8988T (cell line): ENCODE measurements at regions not wholly inside any gene's neighbourhood (a gene's known extent, or its start where the extent isn't known, plus 50 kb on each side); places are given as distances from the start of the nearest gene placed in this dataset.

Experiments used
- DNase-seq: peaks from one replicate; pipeline ENCODE4 v3.0.0; 2011

GRCh38 chr5:2487152-2487763 is 264.2 kb downstream of the IRX2 start:
- DNase-seq = no peak

- DNase-seq = no peak
These were observed 265.1 kb downstream of the IRX2 start for GRCh38 chr5:2486373-2486772.

GRCh38 chr5:2482778-2483177 is 268.7 kb downstream of the IRX2 start:
- DNase-seq = no peak

GRCh38 chr5:2480871-2481270 is 270.6 kb downstream of the IRX2 start:
- DNase-seq = no peak

GRCh38 chr5:2475902-2476301 is 275.6 kb downstream of the IRX2 start:
- no peak for DNase-seq

GRCh38 chr5:2472670-2473069 is 278.8 kb downstream of the IRX2 start:
- no peak for DNase-seq

- no peak for DNase-seq
These were observed 280.2 kb downstream of the IRX2 start for GRCh38 chr5:2471152-2471879.

- DNase-seq = no peak
These were observed 284.5 kb downstream of the IRX2 start for GRCh38 chr5:2466966-2467365.

- DNase-seq = no peak
These were observed 286.1 kb downstream of the IRX2 start for GRCh38 chr5:2465383-2465782.

- no peak for DNase-seq
These were observed 287.3 kb downstream of the IRX2 start for GRCh38 chr5:2464141-2464540.

GRCh38 chr5:2461701-2462691 is 289.5 kb downstream of the IRX2 start:
- DNase-seq = no peak

GRCh38 chr5:2460098-2460497 is 291.4 kb downstream of the IRX2 start:
- DNase-seq = no peak

GRCh38 chr5:2459251-2459650 is 292.2 kb downstream of the IRX2 start:
- DNase-seq = no peak

GRCh38 chr5:2455878-2456277 is 295.6 kb downstream of the IRX2 start:
- DNase-seq = no peak

GRCh38 chr5:2454876-2455275 is 296.6 kb downstream of the IRX2 start:
- DNase-seq = no peak

GRCh38 chr5:2453781-2454180 is 297.7 kb downstream of the IRX2 start:
- DNase-seq = no peak

GRCh38 chr5:2451100-2451499 is 300.4 kb downstream of the IRX2 start:
- no peak for DNase-seq

GRCh38 chr5:2442496-2443354 is 308.8 kb downstream of the IRX2 start:
- no peak for DNase-seq

- DNase-seq = no peak
These were observed 309.8 kb downstream of the IRX2 start for GRCh38 chr5:2441495-2442180.

GRCh38 chr5:2439608-2440007 is 311.9 kb downstream of the IRX2 start:
- DNase-seq = no peak

- no peak for DNase-seq
These were observed 318.4 kb downstream of the IRX2 start for GRCh38 chr5:2433086-2433485.
